GM19467 (cell line): ENCODE measurements at regions not wholly inside any gene's neighbourhood (a gene's known extent, or its start where the extent isn't known, plus 50 kb on each side); places are given as distances from the start of the nearest gene placed in this dataset.
"Not testable (repeated sequence)": the region's sequence is repeated elsewhere in the genome, so short reads cannot be mapped to it uniquely, and the experiment has no call there.

Experiments
- ATAC-seq: cut with Tn5 transposase; IDR thresholded peaks from one replicate; pipeline ENCODE4 v1.9.1; 2021; ENCODE audit warnings: mild to moderate bottlenecking, moderate library complexity; ENCODE audit not compliant: unreplicated experiment

DNA sequence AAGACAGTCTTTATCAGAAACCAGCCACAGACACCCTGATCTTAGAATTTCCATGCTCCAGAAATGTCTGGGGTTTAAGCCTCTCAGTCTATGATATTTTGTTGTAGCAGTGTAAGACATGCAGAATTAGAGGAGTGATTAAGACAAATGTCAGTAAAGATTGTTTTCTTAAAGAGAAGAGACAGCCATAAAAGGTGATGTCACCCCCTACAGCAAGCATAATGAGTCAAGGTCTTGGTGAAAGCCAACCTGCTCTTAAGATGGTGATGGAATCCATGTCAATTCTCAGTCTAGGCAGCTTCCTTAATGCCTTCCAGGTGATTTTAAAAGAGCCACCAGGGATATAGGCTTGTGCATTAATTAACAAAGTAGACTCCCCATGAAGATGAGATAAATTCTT, 849.9 kb upstream of the EPHA7 start:
- ATAC-seq: no peak

DNA sequence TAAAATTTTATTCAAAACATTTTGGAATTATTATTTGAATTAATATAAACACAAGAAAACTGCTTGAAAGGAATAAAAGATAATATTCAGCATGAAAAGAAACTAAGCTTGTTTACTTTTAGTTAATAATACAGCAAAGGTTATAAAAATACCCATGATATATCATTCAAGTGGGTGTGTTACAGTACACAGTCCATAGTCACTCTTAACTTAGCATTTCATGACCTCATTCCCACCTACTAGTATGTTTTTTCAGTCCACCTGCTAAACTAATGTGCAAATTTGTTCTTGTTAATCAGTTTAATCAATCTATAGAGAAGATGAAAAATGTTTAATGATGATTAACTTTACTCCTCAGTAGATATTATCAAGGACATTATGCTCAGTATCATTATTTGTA, 841.4 kb upstream of the EPHA7 start:
- ATAC-seq: no peak

DNA sequence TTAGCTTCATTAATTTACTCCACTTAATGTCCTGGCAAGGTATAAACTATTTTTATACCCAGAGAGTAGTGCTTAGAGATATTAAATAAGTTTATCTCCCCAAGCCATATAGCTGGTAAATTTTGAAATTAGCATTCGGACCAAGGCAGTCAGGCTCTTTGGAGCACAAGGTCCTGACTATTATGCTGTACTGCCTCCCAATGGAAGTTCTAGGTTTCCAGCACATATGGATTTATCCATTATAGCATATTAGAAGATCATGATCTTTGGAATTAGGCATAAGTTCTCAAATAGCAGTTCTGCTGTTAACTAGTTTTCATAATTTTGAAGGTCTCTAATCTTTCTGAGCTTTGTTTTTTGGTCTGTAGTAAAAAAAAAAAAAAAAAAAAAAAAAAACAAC, 835.3 kb upstream of the EPHA7 start:
- no peak for ATAC-seq

DNA sequence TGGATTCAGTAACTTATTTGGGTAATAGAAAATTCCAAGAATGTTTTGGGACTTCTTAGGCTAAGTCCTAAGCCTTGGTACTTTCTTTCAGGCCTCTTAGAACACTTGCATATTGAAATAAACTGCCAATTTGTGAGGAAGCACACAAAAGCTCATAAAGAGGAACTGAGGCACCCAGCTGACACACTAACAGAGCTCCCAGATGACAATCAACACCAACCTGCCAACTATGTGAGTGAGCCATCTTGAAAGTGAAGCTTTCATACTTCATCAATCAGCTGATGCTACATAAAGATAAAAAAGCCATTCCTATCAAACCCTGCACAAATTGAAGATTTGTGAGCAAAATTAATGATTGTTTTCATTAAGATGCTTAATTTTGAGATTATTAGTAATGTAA, 832.5 kb upstream of the EPHA7 start:
- no peak for ATAC-seq

DNA sequence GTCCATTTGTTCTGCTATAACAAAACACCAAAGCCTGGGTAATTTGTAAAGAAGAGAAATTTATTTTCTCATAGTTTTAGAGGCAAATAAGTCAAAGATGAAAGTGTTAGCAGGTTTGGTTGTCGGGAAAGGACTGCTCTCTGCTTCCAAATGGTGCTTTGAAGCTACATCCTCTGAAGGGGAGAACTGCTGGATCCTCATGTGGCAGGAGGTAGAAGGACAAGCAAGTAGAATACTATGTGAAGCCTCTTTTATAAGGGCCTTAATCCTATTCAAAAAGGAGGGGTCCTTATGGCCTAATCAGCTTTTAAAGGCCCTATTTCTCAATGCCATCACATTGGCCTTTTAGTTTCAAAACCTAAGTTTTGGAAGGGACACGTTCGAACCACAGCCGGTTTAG, 826.0 kb upstream of the EPHA7 start:
- ATAC-seq: no peak

DNA sequence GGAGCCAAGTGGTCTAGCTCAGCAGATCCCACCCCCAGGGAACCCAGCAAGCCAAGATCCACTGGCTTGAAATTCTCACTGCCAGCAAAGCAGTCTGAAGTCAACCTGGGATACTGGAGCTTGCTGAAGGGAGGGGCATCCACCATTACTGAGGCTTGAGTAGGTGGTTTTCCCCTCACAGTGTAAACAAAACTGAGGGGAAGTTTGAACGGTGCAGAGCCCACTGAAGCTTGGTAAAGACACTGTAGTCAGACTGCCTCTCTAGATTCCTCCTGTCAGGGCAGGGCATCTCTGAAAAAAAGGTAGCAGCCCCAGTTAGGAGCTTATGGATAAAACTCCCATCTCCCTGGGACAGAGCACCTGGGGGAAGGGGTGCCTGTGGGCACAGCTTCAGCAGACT, 819.5 kb upstream of the EPHA7 start:
- ATAC-seq: no peak

DNA sequence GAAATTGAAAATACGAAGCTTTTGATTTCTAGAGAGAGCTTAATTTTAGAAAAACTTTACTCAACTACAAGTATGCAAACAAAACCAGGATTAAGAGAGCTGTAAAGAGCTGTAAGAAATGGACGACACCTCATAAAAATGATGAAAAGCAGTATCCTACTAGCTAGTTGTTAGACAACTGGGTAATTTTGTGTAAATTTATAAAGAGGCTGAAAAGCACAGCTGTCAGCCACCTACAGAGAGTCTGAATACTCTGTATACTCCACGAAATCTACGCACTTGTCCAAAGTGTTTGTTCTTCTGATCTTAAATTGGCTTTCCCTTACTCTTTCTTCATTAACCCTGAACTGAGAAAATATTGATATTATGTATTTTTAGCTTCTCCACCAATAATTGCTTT, 808.4 kb upstream of the EPHA7 start:
- no peak for ATAC-seq

DNA sequence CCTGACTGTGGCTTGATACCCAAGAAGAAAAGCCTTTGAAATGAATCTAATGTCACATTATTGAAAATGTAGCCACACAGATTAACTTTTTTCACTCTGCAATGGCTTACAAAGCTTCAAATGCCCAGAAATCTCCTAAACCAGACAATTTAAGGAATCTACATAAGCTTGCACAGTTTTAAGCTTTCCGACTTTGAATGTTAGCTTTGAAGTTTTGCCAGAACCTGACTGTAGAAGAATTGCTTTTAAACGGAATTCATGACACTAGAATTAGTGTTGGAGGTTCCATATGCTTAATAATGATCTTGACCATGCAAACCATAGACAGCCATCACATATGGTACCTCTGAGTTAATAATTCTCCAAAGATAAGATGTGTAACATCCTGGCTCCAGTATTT, 798.5 kb upstream of the EPHA7 start:
- no peak for ATAC-seq

DNA sequence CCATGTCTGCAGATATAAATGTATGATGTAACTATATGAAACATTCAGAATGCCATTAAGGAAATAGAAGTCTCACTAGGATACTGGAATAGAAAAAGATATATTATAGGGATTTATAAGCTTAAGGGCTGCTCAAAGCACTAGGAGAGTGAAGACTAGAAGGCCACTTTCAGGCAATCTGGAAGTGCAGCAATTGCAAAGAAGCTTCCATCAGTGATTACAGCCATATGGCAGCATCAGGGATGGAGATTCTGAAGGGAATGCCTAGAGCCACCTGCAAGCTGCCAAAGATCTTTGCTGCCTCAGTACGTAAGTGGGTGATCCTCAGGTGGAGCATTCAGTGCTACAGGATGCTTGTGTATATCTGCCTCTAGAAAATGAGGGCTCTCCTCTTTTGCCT, 796.2 kb upstream of the EPHA7 start:
- no peak for ATAC-seq

DNA sequence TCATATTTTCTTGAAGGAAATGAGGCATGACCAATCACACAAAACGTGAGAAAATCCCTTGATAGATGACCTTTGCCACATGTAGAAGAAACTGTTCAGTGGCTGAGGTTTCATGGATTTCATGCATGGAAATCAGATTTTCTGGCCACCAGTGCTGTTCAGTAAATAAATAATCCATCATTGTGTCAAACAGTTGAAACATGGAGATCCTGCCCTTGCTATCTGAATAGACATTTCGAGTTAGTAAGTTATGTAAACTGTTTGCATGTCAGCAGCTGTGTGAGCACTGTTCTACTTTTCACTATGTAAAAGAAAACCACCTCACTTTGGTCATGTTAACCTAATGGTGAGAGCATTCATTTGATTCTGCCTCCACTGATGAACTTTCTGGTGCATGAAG, 793.9 kb upstream of the EPHA7 start:
- no peak for ATAC-seq

DNA sequence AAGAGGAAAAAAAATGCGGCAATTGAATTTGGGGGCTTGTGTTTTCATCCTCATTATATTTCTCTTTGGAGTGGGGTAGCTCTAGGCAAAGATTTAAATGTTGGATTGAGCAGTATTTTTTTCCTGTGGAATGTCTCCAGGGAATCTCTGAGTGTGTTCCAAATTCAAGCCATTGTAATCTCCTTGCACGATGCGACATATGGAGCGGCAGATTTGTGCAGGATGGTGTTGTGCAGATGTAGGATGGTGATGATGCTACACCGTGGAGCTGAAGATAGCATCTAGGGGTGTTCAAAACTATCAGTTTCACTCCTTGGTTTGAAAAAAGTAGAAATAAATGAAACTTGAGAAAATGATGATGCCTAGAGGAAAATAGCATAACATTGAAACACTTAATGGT, 777.5 kb upstream of the EPHA7 start:
- ATAC-seq: no peak

DNA sequence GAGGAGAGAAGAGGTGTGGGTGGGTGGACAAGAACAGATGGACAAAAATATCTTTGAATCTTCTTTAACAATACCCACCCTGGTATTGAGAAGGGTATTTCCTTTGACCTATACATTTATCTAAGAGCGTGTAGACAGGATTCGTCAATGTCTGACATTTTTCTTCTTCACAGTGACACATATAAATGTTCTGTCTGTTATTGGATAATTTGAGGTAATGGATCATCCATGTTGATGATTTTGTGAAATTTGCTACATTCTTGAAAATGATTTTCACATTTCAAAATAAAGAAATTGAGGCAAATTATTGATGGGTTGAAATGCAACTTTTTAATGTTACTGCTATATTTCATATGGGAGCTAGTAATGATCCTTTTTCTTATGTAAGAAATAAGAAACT, 770.7 kb upstream of the EPHA7 start:
- ATAC-seq: no peak

DNA sequence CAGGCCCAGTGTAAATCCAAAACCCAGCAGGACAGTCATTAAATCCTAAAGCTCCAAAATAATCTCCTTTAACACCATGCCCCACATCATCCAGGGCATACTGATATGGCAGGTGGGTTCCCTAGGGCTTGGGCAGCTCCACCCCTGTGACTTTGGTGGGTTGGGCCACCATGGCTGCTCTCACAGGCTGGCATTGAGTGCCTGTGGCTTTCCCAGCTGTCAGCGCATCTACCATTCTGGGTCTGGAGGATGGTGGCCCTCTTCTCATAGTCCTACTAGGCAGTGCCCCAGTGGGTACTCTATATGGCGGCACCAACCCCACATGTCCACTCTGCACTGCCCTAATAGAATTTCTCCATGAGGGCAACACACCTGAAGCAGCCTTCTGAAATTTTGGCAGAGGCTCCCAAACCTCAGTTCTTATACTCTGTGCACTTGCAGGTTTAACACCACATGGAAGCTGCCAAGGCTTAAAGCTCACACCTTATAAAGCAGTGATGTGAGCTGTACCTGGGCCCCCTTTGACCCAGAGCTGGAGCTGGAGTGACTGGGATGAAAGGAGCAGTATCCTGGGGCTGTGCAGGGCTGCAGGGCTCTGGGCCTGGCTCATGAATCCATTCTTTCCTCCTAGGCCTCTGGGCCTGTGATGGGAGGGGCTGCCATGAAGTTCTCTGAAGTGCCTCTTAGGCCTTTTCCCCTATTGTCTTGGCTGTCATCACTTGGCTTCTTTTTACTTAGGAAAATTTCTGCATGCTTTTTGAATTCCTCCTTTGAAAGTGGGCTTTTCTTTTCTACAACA, 765.5 kb upstream of the EPHA7 start:
- ATAC-seq: no peak

DNA sequence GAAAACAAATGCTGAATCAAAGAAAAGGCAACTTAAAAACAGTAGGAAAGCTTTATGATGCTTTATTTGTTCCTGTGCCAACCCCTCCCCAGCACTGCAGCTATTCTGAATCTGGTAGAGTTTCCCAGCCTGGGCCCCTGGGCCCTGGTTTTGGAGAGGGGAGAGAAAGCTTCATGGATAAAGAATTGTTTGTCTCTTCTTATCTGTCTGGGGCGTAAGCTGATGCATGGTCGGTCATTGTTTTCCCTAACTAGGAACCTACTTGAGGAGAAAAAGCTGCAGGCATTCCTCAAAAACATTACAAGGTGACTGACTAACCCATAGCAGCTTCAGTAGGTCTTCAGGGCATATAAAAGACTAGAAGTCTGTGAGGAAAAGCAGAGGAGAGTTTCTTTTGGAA, 758.1 kb upstream of the EPHA7 start:
- no peak for ATAC-seq

DNA sequence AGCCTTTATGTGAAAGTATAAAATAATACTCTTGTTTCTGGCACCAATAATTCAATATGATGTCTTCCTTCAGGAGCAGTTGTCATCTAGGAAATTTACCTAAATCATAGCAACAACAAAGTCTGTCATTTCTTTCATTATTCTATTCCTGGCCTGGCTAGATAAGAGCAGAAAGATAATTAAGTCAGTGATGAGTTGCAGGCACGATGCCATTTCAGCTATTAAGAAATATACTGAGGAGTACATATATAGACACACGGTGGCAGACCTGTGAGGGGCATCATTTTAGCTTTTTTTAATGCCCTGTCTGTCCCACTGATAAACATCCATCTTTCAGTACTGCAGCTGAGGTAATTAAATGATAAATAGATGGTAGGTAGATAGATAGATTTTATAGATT, 756.1 kb upstream of the EPHA7 start:
- ATAC-seq: no peak

DNA sequence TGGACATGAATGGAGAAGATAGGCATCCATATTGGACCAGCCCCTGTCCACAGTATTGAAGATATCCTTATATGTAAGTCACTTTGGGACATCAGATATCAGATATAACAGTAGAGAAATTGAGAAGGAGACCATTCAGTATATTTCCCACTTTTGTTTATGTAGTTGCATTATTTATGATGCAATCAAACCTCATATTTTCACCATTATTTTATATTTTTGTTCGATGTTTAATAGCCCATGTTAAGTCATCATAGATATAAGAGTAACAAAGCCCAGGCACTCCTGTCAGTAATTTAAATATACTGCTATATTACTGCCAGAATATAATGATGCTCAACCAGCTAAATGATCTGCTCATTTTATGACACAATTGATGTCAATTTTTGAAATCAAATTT, 744.5 kb upstream of the EPHA7 start:
- ATAC-seq: no peak

DNA sequence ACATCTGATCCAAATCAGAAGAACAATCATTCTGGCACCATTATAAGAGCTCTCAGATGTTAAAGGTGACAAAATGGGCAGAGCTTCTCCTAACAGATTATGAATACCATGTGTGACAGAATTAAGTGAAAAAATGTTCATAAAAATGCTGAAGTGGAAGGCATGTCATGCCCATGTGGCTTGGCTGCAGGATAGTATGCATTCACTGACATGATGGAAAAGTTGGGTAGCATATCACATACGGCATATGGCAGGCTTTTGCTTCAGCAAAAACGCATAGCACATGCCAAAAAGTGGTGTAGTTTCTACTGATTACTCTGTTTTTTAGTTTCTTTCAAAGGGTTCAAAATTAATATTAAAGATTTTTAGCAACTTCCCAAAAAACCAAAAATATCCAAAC, 731.5 kb upstream of the EPHA7 start:
- ATAC-seq: no peak

DNA sequence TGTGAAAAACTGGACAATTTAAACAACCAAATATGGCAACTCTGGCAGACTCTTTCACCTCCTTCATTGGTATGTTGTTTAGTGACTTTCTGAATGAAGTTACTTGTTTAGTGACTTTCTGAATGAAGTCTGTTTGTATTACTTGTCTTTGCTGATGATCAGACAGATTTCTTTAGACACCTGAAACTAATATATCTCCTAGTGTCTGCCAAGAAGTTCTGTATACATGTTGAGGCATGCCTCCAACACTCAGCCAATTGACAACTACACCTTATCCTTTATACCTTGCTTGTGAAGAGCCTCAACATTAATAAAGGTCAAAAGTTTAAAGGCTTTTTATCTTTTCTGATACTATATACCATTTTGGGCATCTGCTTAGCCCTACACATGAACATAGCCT, 725.4 kb upstream of the EPHA7 start:
- ATAC-seq: no peak

DNA sequence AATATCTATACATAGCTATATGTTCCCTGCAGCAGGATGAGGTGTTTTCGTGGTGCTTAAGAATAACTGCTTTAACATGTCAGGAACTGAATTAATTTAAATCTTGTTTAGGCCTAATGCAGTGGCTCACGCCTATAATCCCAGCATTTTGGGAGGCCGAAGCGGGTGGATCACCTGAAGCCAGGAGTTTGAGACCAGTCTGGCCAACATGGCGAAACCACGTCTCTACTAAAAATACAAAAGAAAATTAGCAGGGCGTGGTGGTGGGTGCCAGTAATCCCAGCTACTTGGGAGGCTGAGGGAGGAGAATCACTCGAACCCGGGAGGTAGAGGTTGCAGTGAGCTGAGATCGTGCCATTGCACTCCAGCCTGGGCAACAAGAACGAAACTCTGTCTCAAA, 717.8 kb upstream of the EPHA7 start:
- not testable (repeated sequence) for ATAC-seq

DNA sequence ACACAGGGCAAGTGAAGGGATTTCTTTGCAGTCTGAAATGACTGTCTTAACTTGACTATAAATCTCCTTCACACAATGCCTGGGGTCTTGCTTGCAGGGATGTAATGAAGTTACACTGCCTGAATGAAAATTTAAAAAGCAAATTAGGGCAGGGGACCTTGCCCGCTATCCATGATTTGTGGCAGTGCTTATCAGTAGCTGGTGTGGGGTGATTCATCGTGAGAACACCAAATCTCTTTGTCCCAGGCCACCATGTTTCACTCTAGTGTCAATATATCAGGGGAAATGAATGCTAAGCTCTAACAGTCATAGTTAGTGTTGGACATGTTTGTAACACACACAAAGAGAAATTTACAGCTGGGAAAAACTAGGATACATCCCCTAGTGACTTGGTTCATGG, 713.7 kb upstream of the EPHA7 start:
- ATAC-seq: no peak

DNA sequence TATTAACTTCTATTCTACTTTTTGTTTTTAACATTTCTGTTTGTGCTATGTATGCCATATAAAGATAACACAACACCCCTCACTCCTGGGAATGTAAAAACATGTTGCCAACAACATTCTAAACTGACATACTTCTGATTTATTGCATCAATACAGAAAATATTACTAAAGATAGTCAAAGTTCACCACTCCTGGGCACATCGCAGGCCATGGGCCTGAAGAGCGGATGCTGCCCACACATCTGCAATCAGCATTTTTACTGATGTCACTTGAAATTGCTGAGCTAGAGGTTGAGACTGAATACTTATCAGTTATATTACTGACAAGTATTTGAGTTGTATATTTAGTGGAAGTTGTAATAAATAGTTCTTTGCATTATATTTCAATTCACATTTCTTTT, 711.9 kb upstream of the EPHA7 start:
- no peak for ATAC-seq

DNA sequence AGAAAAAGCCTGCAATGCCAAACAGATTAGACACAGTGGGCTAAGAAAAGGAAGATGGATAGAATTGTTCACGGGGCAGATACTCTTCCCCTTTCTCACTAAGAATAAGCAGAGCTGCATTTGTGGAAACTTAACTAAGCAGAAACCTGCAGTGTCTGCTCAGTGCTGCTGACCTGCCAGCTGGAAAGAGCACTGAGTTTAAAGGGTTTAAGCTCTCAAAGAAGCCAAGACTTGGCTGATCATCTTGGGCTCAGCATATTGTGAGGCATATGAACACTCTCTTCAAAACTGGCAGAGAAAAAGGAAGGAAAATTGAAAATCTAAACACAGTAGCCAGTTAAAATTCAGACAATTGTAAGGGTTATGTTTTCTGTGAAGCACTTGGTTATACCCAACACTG, 711.1 kb upstream of the EPHA7 start:
- no peak for ATAC-seq

DNA sequence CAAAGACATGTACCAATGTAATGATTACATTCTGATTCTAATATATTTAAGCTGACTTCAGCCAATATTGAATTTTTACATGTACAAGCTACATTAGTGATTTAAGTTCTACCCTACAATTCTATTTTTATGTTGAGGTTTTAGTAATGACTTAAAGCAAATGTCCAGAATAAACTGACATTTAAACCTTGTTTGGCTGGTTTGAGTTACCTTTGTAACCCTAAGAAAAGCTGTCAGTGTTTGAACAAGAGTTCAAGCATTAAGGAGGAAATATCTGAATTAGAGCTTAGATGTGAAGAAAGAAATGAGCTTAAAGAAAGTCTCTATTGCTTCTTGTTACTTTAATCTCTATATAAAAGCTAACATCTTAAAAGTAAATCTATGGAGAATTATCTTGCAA, 710.6 kb upstream of the EPHA7 start:
- no peak for ATAC-seq
